ENCODE measurements at regions not wholly inside any gene's neighbourhood (a gene's known extent, or its start where the extent isn't known, plus 50 kb on each side); places are given as distances from the start of the nearest gene placed in this dataset.
"Not testable (repeated sequence)": the region's sequence is repeated elsewhere in the genome, so short reads cannot be mapped to it uniquely, and the experiment has no call there.

DNA sequence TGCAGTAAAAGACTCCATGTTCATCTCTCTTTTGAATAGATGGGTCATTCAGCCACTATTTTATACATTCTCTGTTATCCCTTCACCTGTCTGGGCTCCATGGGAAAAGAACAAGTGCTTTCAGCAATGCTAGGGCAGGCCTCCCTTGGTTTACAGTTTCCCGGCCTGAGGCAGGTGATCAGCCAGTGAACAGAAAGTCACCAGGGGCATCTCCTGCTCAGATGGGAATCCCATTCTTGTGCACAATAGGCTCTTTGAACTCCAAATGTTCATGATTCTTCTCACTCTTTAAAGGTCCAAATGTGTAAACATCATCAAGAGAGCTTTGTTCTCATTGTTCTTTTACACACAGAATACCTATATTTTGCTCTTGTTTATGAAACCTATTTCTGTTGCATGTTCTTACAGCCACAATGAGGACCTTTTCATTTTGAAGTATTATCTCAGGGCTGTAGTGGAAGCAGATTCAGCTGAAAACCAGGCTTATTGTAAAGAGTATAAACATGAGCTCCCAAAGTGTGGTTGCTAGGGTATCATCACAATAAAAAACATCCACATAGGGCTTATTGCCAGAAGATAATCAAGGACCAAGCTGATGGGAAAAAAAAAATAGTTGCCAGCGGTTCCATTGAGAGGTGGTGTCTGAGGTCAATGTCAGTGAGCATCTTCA lies 267.1 kb upstream of the SGK1 start:
- DNase-seq (ENCODE audit: low read depth in 1 of 2, low spot score in 1 of 2), result no peak

- no peak for DNase-seq (ENCODE audit: low read depth in 1 of 2, low spot score in 1 of 2)
Measured at GRCh38 chr6:134577998-134578397, 260.1 kb upstream of the SGK1 start.

- no peak for DNase-seq (ENCODE audit: low read depth in 1 of 2, low spot score in 1 of 2)
Measured at GRCh38 chr6:134575221-134575620, 257.3 kb upstream of the SGK1 start.

DNA sequence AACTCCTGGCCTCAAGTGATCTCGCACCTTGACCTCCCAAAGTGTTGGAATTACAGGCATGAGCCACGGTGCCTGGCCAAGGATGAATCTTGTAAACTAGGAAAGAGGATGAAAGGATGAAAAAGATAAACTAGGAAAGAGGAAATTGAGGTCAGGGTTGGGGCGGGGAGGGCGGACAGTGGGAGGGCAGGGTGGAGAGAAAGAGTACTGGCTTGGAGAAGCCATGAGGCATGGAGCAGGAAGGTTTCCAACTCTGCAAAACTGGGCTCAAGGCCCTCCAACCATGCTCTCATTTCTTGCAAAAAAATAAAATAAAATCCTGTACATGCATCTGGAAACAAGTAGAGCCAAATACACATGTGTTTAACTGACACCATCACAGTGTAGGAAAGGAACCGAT lies 256.6 kb upstream of the SGK1 start:
- no peak for DNase-seq (ENCODE audit: low read depth in 1 of 2, low spot score in 1 of 2)

DNA sequence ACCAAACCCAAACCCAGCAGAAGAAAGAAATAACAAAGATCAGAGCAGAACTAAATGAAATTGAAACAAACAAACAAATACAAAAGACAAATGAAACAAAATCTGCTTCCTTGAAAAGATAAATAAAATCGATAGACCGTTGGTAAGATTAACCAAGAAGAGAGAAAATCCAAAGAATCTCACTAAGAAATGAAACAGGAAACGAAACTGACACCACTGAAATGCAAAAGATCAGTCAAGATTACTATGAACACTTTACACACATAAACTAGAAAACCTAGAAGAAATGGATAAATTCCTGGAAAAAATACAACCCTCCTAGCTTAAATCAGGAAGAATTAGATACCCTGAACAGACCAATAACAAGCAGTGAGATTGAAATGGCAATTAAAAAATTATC lies 252.1 kb upstream of the SGK1 start:
- not testable (repeated sequence) for DNase-seq (ENCODE audit: low read depth in 1 of 2, low spot score in 1 of 2)

DNA sequence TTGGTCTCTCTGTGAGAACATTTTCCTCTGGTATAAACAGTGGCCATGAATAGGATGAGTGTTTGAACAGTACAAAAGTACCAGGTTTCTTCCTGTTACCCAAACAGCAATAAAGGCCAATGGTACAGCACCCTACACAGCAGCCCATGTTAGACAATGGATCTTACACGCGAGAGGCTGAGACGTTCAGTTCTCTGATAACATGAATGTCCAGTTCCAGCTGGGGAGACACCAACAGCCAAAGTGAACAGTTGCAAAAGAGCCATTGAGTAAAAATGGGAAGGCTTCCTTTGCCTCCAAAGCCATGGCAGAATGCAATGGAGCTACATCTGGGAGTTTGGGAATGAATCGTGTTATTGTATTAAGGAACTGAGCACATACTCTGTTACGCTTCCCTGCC lies 246.8 kb upstream of the SGK1 start:
- no peak for DNase-seq (ENCODE audit: low read depth in 1 of 2, low spot score in 1 of 2)

DNA sequence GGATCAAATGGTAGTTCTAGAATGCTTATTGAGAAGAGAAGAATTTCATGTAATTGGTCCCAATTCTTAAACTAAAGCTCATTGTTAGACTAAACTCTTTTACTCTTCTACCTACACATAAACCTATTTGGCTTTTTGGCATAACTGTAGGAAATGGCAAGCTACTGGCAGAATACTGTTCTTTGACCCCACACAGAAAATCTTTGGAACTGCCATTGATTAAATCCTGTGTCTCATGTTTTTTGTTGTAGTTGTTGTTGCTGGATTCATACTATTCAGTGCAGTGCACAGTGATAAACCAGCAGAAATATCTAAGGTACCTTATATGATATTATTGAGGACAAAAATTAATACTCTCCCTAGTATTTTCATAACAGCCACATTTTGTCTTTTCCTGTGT lies 242.1 kb upstream of the SGK1 start:
- DNase-seq (ENCODE audit: low read depth in 1 of 2, low spot score in 1 of 2), result no peak

GRCh38 chr6:134557509-134557908 lies 239.6 kb upstream of the SGK1 start:
- DNase-seq (ENCODE audit: low read depth in 1 of 2, low spot score in 1 of 2), result no peak

GRCh38 chr6:134555672-134556071 lies 237.8 kb upstream of the SGK1 start:
- DNase-seq (ENCODE audit: low read depth in 1 of 2, low spot score in 1 of 2), result no peak

- no peak for DNase-seq (ENCODE audit: low read depth in 1 of 2, low spot score in 1 of 2)
Measured at GRCh38 chr6:134553936-134554335, 236.0 kb upstream of the SGK1 start.

DNA sequence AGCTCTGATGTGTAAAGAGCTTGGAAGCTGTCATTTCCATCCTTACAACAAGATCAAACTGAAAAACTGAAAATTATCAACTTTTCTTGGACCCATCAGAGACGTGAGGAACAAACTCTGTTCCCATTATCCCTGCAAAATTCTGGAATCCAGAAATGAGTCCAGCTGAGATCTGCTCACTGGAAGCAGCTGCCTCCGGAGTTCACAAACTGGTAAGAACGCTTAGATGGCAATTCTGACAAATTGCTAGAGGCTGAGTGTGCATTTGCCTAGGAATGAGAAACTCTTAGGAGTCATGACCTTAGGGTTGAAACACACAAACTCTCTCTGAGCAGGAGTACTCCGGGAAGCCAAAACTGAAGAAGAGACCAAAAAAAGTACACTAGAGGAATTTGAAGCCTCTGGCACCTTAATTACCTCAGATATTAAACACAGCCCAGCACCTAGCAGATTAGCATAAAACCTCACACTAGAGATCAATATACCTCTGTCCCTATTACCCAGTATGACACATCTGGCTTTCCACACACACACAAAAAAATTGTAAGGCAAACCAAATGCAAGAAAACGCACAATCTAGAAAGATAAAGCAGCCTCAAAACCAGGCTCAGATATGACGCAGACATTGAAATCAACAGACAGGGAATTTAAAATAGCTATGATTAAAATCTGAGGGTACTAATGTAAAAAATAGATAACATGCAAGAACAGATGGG lies 233.5 kb upstream of the SGK1 start:
- no peak for DNase-seq (ENCODE audit: low read depth in 1 of 2, low spot score in 1 of 2)

DNA sequence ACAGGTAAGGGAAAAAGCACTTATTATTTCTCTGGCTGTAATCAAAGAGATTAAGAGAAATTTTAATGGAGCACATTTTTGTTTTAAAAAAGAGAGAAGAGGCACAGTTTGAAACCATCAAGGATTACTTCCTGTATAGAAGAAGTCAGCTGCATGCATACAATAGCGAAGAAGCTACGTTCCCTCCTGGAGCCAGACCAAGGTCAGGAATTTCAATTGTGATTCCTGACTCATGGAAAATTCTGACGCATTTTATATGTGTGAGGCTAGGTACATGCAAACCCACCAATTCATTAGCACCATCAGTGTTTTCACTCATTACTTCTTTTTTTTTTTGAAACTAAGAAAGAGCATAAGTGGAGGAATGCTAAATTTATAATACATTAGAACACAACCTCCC lies 232.7 kb upstream of the SGK1 start:
- DNase-seq (ENCODE audit: low read depth in 1 of 2, low spot score in 1 of 2), result no peak

- DNase-seq (ENCODE audit: low read depth in 1 of 2, low spot score in 1 of 2), result no peak
Measured at GRCh38 chr6:134549854-134550253, 231.9 kb upstream of the SGK1 start.

DNA sequence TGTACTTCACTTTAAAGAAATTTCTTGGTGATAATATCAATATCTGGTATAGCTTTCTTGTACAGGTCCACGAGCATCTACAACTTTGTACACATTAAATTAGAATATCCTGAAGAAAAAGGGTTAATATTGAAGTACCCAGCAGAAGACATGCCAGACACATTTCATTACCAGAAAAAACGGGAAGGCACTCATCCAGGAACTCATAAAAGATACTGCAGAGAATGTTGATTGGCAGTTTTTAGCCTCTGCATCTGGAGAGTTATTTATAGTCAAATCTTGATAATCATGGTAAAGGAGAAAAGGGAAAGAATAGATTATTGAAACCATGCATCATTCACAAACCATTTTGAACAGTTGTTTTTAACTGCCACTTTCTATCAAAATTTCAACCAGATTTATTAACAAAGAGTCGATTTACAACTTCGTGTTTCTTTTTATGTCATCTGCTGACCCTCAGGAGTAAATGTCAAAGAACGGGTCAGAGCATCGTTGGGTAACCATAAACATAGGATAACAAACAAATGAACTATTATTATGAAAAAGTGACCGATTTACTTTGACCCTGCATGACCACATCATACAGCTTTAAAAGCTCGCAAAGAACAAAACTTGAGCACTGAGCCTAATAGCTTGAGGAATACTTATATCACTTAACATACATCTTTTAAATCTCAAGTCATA lies 229.2 kb upstream of the SGK1 start:
- no peak for DNase-seq (ENCODE audit: low read depth in 1 of 2, low spot score in 1 of 2)

DNA sequence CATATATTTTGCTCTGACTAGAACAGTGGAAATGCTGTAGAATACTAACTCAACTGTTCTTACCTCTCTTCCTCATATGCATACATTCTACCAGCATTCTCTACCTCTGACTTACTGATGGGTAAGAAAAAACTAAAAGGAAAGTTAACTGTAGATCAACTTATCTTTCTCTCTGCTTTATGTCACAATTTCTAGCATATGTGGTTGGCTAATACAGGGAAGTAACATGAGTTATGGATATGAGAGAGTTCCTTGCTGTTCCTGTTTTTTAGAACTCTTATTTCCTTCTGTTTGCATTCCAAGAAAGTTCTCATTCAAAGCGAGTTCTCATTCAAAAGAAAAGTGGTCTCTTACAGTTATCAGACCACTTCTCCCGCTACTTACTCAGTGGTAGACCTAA lies 226.8 kb upstream of the SGK1 start:
- DNase-seq (ENCODE audit: low read depth in 1 of 2, low spot score in 1 of 2), result no peak

- no peak for DNase-seq (ENCODE audit: low read depth in 1 of 2, low spot score in 1 of 2)
Measured at GRCh38 chr6:134543128-134543527, 225.2 kb upstream of the SGK1 start.

- DNase-seq (ENCODE audit: low read depth in 1 of 2, low spot score in 1 of 2), result no peak
Measured at GRCh38 chr6:134541001-134541400, 223.1 kb upstream of the SGK1 start.

DNA sequence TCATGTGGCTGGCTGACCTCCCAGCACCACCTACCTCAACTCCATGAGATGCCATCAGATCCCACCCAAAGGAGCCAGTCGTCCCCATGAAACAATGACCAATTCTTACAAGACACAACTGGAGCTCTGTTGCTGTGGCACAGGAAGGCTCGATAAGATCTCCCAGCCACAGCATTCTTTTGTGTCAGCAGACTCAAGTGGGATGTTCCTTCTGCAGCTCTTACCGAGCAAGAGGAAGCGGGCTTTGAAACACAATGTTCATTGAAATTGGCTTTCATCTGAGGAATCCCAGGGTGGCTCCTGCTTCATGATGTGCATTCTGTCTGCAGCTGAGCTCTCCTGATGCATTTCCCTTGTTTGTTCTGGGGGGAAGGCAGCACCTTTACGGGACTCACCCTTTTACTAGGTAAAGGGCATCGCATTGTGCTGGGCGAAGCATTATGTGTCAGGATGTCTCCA lies 222.0 kb upstream of the SGK1 start:
- DNase-seq (ENCODE audit: low read depth in 1 of 2, low spot score in 1 of 2), result no peak

- not testable (repeated sequence) for DNase-seq (ENCODE audit: low read depth in 1 of 2, low spot score in 1 of 2)
Measured at GRCh38 chr6:134537765-134538164, 219.9 kb upstream of the SGK1 start.

GRCh38 chr6:134537146-134537555 lies 219.2 kb upstream of the SGK1 start:
- no peak for DNase-seq (ENCODE audit: low read depth in 1 of 2, low spot score in 1 of 2)

GRCh38 chr6:134535831-134536230 lies 217.9 kb upstream of the SGK1 start:
- DNase-seq (ENCODE audit: low read depth in 1 of 2, low spot score in 1 of 2), result no peak

- DNase-seq (ENCODE audit: low read depth in 1 of 2, low spot score in 1 of 2), result no peak
Measured at GRCh38 chr6:134534708-134535149, 216.8 kb upstream of the SGK1 start.
